Esophagus mucosa (tissue), 1 donor: ENCODE measurements at regions not wholly inside any gene's neighbourhood (a gene's known extent, or its start where the extent isn't known, plus 50 kb on each side); places are given as distances from the start of the nearest gene placed in this dataset.

ENCODE experiments used
- ATAC-seq: fragments of 200-7000 bp; cut with Tn5 transposase; one replicate; pipeline ENCODE4 v1.9.1; 2020
- donor health status: DM: yes; HTN: yes; CAD: no.

GRCh38 chr20:60810561-60810960 lies 441.5 kb upstream of the CDH4 start:
- no peak for ATAC-seq

DNA sequence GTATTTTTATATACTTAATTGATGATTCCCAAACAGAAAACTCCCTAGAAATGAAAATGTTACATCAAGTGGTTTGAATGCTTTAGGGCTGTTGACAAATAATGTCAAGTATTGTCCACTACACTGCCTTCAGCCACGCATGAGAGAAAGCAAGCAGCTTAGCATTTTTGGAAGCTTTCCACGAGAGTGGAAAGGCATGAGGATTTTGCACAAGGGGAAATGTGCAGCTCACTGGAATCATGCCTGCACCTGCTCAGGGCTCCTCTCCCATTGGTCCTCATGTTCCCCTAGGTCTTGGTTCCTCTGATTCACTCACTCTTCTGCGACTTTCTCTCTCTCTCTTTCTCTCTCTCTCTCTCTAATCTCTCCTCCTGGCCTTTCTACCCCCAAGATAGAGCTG lies 439.5 kb upstream of the CDH4 start:
- no peak for ATAC-seq

DNA sequence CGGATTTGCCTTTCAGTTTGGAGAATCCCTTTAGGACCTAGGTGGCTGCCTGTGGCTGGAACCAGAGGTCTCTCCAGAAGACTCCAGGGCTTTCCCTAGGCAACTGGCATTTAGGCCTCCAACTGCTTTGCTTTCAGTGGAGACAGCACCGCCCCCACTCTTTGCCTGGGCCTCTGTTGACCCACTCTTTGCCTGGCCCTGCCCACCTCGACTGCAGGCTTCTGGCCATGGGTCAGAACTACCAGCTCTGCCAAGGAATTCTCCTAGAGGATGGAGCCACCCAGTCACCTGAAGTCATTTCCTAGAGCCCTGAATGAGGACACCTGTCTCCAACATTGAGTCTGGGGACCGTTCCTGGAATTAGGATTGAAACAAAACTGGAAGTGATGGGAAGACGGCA lies 439.0 kb upstream of the CDH4 start:
- no peak for ATAC-seq

DNA sequence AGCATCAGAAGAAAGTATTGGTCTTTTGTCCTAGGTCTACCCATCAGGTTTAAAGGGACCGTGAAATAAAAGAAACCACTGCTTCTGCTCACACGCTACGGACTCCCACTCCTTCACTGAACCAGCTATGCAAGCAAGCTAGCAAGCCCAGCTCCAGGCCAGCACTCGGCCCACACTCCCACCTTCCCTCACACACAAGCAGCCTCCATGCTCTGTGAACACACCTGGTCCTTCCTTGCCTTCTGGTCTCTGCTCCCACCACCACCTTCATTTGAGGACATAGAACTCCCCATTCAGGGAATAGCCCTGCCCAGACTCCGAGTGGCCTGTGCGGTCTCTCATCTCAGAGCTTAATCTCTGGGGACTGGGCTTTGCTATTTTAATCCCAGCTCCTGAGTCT lies 436.4 kb upstream of the CDH4 start:
- ATAC-seq: no peak

DNA sequence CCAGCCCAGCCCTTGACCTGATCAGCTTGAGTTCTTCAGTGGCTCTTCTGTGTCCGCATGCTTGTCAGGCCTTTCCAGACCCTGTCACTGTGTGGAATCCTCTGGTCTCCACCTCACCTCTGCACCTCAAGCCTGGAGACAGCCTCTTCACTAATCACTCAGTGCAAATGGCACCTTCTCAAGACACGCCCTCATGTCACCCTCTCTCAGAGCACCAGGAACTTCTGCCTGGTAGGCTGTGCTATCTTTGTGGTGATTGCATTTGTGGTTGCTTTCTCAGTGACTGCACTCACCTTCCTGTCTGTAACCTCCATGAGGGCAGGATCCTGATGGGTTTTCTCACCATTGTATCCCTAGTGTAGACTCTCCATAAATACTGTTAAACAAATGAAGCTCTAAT lies 435.2 kb upstream of the CDH4 start:
- no peak for ATAC-seq

DNA sequence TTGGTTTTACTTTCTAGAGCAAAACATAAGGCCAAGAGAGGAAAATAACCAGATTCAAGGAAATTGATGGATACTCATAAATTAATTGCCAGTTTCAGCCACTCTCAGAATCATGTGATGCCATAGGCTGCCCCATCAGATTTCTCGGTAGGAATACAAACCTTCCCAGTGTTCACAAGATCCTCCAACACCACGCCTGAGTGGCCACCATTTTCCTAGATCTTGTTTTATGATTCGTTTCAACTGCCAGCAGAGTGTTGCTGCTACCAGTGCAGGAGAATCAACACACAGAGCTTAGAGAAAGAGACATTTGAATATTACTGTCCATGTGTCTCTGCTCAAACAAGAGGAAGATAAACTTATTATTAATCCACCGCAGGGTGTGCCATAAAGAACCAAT lies 434.2 kb upstream of the CDH4 start:
- ATAC-seq: no peak

DNA sequence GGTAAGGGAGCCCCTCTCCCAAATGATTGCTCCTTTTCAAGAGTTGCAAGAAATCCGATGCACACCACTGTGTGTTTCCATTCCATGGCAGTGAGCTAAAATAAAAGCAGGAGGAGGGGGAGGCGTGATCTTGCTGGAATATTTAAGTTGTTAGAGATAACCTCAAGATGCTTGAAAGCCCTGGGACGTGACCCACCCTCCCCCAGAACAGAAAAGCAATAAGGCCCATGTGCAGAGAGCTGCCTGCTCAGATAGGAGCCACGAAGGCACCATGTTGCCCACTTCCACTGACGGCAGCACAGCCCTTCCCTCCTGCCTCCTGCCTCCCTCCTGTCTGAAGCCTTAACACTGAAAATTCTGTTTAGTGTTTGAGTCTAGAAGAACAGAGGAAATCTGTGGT lies 432.6 kb upstream of the CDH4 start:
- ATAC-seq: no peak

DNA sequence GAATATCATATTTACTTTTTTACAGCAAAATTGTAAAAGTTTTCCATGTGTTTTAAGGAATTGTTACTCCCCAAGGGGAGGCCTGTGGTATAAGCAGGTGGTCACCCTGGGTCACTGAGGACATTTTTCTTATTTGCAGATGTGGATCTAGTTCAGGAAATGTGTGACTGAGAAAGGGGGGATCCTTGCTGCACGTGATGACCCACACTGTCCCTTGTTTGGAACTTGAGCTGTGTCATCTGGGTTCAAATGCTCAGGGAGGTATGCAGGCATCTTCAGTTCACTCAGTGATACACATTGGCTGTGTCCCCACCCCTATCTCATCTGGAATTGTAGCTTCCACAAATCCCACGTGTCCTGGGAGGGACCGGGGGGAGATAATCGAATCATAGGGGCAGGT lies 431.9 kb upstream of the CDH4 start:
- no peak for ATAC-seq

DNA sequence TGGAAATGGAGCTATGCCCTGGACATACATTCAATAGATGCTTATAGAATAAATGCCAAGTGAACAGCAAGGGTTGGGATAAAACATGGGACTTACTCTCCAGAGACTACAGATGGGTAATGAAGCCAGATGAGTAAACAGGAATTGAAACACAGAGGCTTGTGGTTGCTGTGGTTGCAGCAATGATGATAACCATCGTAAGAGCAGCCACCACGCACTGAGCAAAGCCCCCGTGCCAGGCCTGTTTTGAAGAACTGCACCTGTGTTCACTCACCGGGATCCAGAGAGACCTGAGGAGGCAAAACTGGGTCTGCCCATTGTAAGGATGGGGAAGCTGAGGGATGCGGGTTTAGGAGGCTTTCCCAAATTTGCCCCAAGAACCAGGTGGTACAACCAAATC lies 431.1 kb upstream of the CDH4 start:
- no peak for ATAC-seq

- no peak for ATAC-seq
Measured at GRCh38 chr20:60822699-60823607, 429.1 kb upstream of the CDH4 start.

GRCh38 chr20:60835876-60836275 lies 416.2 kb upstream of the CDH4 start:
- no peak for ATAC-seq

DNA sequence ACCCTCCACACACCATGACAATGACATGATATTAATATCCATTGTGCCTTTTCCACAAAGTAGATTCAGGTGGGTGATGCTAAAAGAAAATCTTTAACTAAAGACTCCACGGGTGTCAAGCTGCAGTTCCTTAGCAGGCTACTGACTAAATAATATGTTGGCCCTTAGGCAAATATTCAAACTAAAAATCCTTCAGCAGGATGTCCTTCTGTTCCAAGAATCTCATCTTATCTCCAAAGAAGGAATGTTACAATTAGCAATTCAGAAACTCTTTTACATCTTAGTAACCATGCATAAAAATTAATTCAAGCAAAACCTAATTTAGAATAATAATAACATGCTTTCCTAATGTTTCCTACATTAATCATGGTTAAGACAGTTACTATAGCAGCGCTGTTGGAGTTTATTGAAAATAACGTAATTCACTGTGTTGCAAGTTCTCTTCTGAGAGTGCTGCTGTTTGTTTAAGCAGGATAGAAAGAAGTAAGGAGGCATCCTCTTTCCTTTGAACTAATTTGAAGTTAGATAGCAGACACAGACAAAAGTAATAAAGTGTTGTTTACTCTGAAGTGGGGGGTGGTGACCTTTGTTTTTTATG lies 414.8 kb upstream of the CDH4 start:
- ATAC-seq: no peak

- no peak for ATAC-seq
Measured at GRCh38 chr20:60838297-60838696, 413.8 kb upstream of the CDH4 start.

GRCh38 chr20:60840971-60841370 lies 411.1 kb upstream of the CDH4 start:
- ATAC-seq: no peak

DNA sequence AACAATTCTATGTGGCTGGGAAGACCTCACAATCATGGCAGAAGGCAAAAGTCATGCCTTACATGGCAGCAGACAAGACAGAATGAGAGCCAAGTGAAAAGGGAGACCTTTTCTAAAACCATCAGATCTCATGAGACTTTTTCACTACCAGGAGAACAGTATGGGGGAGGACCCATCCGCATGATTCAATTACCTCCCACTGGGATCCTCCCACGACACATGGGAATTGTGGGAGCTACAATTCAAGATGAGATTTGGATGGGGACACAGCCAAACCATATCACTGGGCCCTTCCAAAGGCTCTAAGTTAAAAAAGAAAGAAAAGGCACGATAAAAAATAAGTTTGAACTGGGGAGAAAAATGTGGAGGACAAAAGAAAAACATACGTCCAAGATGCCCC lies 406.9 kb upstream of the CDH4 start:
- ATAC-seq: no peak

GRCh38 chr20:60851826-60852704 lies 400.0 kb upstream of the CDH4 start:
- ATAC-seq: no peak

DNA sequence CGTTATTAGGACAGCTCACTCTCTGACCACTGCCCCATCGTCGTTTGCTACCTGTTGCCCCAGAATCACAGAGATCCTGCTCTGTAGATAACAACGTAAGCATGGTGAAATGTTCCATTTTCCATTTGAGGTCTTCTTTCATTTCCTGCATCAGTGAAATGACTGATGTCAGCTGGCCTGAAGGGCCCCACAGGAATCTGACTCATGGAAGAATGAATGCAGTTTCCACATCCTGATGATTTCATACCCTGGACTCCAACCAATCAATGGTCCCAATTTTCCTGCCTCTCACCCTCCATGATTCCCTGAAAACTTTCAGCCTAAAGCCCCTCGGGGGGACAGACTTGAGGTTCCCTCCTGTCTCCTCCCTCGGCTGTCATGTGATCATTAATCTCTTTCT lies 394.4 kb upstream of the CDH4 start:
- no peak for ATAC-seq

GRCh38 chr20:60862601-60863000 lies 389.5 kb upstream of the CDH4 start:
- no peak for ATAC-seq

GRCh38 chr20:60863548-60863947 lies 388.5 kb upstream of the CDH4 start:
- ATAC-seq: no peak

DNA sequence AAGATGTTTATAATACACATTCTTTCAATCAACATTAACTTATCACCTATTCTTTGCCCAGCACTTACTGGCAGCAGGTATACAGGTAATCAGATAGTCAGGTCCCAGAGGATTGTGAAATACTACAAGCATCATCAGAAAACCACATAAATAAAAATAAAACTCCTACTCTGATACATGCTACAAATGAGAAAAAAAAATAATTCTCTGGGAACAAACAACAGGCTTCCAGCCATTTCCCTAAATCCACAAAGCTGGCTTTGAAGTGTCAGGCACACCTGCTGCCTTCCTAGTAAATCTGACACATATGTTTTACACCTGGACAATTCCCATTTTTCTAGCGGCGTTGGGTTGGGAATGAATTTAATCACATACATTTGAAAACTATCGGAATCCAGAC lies 384.5 kb upstream of the CDH4 start:
- ATAC-seq: no peak

- ATAC-seq: no peak
Measured at GRCh38 chr20:60868316-60868891, 383.7 kb upstream of the CDH4 start.

GRCh38 chr20:60869087-60869486 lies 383.0 kb upstream of the CDH4 start:
- no peak for ATAC-seq

GRCh38 chr20:60869625-60870024 lies 382.4 kb upstream of the CDH4 start:
- peak; percentile 47 for ATAC-seq
